Endometrium (tissue), 2 donors: ENCODE measurements at regions not wholly inside any gene's neighbourhood (a gene's known extent, or its start where the extent isn't known, plus 50 kb on each side); places are given as distances from the start of the nearest gene placed in this dataset.

Experiments used
- FAIRE-seq: peaks from 2 replicates; lab custom pipeline; 2012; peaks lifted over from hg19 to GRCh38; lab: Jason Lieb, UNC
- donor health status: control.
- donor health status: control.

- peak; percentile 90 for FAIRE-seq
These were observed 49.7 kb upstream of the RCC2 start for GRCh38 chr1:17488995-17489767.
